DLD1 (cell line): ENCODE measurements at regions not wholly inside any gene's neighbourhood (a gene's known extent, or its start where the extent isn't known, plus 50 kb on each side); places are given as distances from the start of the nearest gene placed in this dataset.

Experiments
- in situ Hi-C: cut with HindIII; loops from 2 replicates; pipeline ENCODE4 v1.10.0; 2017; ENCODE audit warnings: low sequenced_read_pairs

DNA sequence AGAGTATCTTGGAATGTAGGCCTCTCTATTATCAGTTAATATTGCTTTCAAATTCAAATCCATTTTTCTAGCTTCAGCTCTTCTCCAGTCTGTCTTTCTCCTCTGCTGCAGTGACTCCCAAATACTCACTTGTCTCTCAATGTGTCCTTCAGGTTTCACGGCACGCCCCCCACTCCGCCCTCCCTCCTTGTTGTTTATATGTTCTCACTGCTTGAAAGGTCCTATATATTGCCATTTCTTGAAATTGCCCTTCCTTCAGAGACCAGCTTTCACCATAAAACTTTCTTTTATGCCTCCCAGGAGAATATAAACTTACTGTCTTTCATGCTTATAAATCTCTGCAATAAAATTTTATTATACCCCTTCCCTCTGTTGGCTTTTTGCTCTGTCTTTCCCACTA is 668.2 kb downstream of the CCSER2 start:
- in situ Hi-C loops: no loop called here

DNA sequence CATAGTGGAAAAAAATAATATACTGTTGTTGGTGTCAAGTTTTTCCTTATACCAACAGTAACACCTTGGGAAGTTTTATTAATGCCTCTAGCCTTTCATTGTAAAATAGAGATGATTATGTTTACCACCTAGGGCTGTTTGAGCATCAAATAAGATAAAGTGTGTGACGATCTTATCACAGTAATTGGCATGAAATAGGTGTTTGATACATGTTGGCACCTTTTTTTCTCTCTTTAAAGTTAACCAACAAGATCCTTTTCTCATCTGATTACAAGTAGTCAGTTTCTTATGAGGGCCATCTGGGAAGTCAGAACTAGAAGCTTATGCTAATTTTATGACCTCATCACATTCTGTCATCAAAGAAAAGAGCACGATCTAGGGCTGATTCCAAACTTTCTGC is 669.5 kb downstream of the CCSER2 start:
- in situ Hi-C loops: no loop called here

GRCh38 chr10:84999929-85000328 is 671.5 kb downstream of the CCSER2 start:
- in situ Hi-C loops: no loop called here

DNA sequence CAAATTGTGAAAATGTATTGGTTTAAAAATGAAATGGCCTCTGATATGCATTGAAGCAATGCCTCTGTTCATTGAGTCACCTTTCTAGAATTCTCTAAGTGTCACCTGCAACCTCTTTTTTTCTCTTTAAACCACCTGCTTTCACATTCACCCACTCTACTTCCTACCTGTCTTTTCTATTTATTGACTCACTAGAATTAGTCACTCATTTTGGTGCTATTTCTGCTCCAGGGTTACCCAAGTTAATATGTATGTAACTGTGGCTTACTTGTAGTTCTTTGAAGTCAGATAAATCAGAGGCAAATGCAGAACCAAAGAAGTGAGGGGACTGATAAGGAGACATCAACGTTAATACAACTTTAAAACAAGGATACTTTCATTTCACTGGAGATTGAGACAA is 674.7 kb downstream of the CCSER2 start:
- in situ Hi-C loops: no loop called here

- in situ Hi-C loops: no loop called here
These were observed 680.2 kb downstream of the CCSER2 start for GRCh38 chr10:85008488-85009184.

GRCh38 chr10:85012305-85012704 is 683.9 kb downstream of the CCSER2 start:
- in situ Hi-C loops: no loop called here

GRCh38 chr10:85026878-85027467 is 698.6 kb downstream of the CCSER2 start:
- in situ Hi-C loops: no loop called here

DNA sequence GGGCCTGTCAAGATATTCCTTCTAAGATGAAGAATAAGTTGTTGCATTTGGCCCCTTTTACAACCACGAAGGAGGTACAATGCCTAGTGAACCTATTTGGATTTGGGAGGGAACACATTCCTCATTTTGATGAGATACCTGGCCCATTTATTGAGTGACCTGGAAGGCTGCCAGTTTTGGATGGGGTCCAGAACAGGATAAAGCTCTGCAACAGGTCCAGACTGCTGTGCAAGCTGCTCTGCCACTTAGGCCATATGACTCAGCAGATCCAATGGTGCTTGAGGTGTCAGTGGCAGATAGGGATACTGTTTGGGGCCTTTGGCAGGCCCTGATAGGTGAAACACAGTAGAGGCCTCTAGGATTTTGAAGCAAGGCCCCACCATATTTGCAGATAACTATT is 704.6 kb downstream of the CCSER2 start:
- in situ Hi-C loops: no loop called here

GRCh38 chr10:85036661-85037060 is 708.3 kb downstream of the CCSER2 start:
- in situ Hi-C loops: no loop called here

DNA sequence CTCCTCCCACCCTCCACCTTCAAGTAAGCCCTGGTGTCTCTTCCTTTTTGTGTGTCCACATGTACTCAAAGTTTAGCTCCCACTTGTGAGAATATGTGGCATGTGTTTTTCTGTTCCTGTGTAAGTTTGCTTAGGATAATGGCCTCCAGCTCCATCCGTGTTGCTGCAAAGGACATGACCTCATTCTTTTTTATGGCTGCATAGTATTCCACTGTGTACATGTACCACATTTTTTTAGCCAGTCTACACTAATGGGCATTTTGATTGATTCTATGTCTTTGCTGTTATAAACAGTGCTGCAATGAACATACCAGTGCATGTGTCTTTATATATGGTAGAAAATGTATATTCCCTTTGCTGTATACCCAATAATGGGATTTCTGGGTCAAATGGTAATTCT is 710.9 kb downstream of the CCSER2 start:
- in situ Hi-C loops: no loop called here

DNA sequence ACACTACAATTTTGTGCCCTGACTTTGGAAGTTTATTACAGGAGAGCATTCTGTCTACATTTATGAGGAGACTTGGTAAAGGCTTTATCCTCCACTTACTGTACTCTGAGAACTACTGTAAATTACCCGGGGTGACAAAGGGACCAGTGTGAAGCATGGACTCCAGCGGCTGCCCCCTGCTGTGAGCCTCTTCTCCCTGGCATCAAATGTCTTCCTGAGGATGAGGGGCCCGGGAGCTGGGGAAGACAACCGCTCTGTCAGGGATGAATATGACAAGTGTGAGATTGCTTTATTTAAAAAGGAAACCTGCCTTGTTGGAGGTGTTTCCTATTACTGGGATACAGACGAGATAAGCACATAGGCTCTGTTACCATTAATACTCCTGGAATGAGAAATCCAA is 714.8 kb downstream of the CCSER2 start:
- in situ Hi-C loops: no loop called here

DNA sequence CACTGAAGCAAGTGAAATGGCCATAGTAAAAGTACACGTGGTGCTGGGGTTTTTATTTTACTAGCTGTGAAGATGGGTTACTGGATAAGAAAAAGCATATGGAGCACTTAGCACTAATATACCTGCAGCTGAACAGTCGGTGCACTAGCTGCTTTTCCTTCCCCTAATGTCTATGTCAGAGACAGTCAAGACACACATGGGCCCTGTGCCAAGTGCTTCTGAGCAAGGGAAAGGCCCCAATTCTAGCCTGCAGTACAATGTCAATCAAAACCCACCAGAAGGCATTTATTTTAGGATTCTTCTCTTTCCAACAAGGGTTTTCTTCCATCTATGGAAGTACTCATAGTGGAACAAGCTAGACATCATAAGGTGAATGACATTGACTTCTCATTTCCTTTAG is 716.7 kb downstream of the CCSER2 start:
- in situ Hi-C loops: no loop called here

- in situ Hi-C loops: no loop called here
These were observed 718.9 kb downstream of the CCSER2 start for GRCh38 chr10:85047170-85047834.

DNA sequence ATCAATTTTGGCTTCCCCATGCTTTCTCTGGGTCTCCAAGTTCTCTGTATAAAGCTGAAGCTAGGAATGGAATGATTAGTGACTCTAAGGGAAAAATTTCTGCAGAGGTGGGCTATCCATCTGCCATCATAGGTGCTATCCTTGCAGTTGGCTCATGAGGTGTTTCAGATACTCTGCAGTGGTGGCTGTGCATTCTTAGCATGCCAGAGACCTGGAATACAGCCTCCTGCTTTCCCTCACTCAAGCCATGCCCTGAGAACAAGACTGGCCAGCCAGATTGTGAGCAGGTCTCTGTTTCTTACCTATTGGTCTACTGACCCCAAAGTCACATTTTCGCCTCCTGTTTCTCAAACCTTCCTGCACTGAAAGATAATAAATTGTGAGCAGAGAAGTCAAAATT is 719.6 kb downstream of the CCSER2 start:
- in situ Hi-C loops: no loop called here

GRCh38 chr10:85048644-85049043 is 720.3 kb downstream of the CCSER2 start:
- in situ Hi-C loops: no loop called here

GRCh38 chr10:85060944-85061343 is 732.6 kb downstream of the CCSER2 start:
- in situ Hi-C loops: no loop called here

- in situ Hi-C loops: no loop called here
These were observed 733.0 kb downstream of the CCSER2 start for GRCh38 chr10:85061401-85061800.

- in situ Hi-C loops: no loop called here
These were observed 739.6 kb downstream of the CCSER2 start for GRCh38 chr10:85067955-85068354.

GRCh38 chr10:85080934-85081333 is 752.5 kb downstream of the CCSER2 start:
- in situ Hi-C loops: no loop called here

- in situ Hi-C loops: no loop called here
These were observed 770.6 kb downstream of the CCSER2 start for GRCh38 chr10:85098835-85099521.

DNA sequence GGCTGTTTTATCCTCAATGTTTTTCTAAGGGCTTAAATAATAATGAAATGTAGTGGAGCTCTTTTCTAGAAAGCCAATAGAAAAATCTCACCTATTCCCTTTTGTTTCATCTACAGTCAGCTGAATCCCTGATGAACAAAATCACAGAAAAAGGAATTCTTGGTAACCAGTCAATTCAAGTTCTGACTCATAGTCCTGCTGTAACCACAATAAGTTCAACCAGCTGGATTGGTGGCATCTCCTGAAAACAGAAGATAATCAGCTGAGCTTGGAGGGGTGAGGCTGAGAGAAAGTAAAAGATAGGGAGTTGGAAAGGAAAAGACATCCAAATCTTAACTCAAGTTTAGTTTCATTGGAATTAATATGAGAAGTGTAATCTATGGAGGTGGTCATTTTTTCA is 772.1 kb downstream of the CCSER2 start:
- in situ Hi-C loops: no loop called here
